Prostate gland (tissue), 2 donors: ENCODE measurements at regions not wholly inside any gene's neighbourhood (a gene's known extent, or its start where the extent isn't known, plus 50 kb on each side); places are given as distances from the start of the nearest gene placed in this dataset.

Experiments used
- CTCF ChIP-seq, 4 experiments: fragments of 200-600 bp in 2 of 4; fragments of 450-650 bp in 2 of 4; sonication (generic) in 2 of 4; IDR thresholded peaks; 1 replicate in 3 of 4; 2 replicates in 1 of 4; pipeline ENCODE4 v1.5.1; 2016 to 2019; ENCODE audit warnings: antibody characterized with exemption in 4 of 4, mild to moderate bottlenecking in 2 of 4, moderate library complexity in 2 of 4
- POLR2A ChIP-seq: fragments of 450-650 bp; IDR thresholded peaks from one replicate; pipeline ENCODE4 v1.6.1; 2016; ENCODE audit warnings: antibody characterized with exemption, mild to moderate bottlenecking
- POLR2AphosphoS5 ChIP-seq: sonication (generic); formaldehyde crosslinking; IDR thresholded peaks from one replicate; pipeline ENCODE4 v1.6.1; 2017; ENCODE audit warnings: antibody characterized with exemption

GRCh38 chr10:117875793-117876192, 170.9 kb downstream of the RAB11FIP2 start:
- TF ChIP-seq POLR2AphosphoS5 (no peak), POLR2A (no peak), CTCF (IDR thresholded peaks at IDR 0.05) (no peak)
